Nephron progenitor cell (in vitro differentiated cells): ENCODE measurements at regions not wholly inside any gene's neighbourhood (a gene's known extent, or its start where the extent isn't known, plus 50 kb on each side); places are given as distances from the start of the nearest gene placed in this dataset.

Source experiments
- DNase-seq: peaks from one replicate; pipeline ENCODE4 v3.0.0; 2021
- H3K27ac Mint-ChIP-seq: 2 replicates; pipeline ENCODE4 v1.8.0; 2021; ENCODE audit warnings: mild to moderate bottlenecking, moderate library complexity, mixed read lengths
- H3K27me3 Mint-ChIP-seq: 2 replicates; pipeline ENCODE4 v1.8.0; 2021; ENCODE audit warnings: mild to moderate bottlenecking, low read depth, mixed read lengths; ENCODE audit not compliant: poor library complexity
- H3K36me3 Mint-ChIP-seq: 2 replicates; pipeline ENCODE4 v1.8.0; 2021; ENCODE audit warnings: low read depth, mixed read lengths
- H3K4me1 Mint-ChIP-seq: 2 replicates; pipeline ENCODE4 v1.8.0; 2021; ENCODE audit warnings: mixed read lengths
- H3K4me3 Mint-ChIP-seq: 2 replicates; pipeline ENCODE4 v1.8.0; 2021; ENCODE audit warnings: mild to moderate bottlenecking, moderate library complexity, mixed read lengths
- H3K9me3 Mint-ChIP-seq: 2 replicates; pipeline ENCODE4 v1.8.0; 2021; ENCODE audit warnings: mild to moderate bottlenecking, moderate library complexity, mixed read lengths
- CTCF ChIP-seq: fragments of 200-600 bp; sonication (generic); IDR thresholded peaks from 2 replicates; pipeline ENCODE4 v1.5.0; 2021; ENCODE audit warnings: antibody characterized with exemption

GRCh38 chr16:80277182-80277581 is 263.6 kb upstream of the DYNLRB2 start:
- Mint-ChIP-seq H3K4me3 (no peak overlapping the region), H3K4me1 (peaks cover 20% of the 10 kb centered on the region), H3K27me3 (peaks cover 3% of the 10 kb centered on the region), H3K27ac (no peak overlapping the region), H3K36me3 (no peaks in the 10 kb centered on the region), H3K9me3 (no peaks in the 10 kb centered on the region)
- no peak for TF ChIP-seq CTCF
- DNase-seq, result no peak

- no peak for TF ChIP-seq CTCF
- DNase-seq, result peak; percentile 25
- Mint-ChIP-seq H3K36me3 (no peaks in the 10 kb centered on the region), H3K27me3 (peaks cover 3% of the 10 kb centered on the region), H3K4me3 (no peak overlapping the region), H3K4me1 (peaks cover 20% of the 10 kb centered on the region), H3K9me3 (no peaks in the 10 kb centered on the region), H3K27ac (peak overlapping the region; percentile 89)
Observed at GRCh38 chr16:80274576-80275191, 266.1 kb upstream of the DYNLRB2 start.

- H3K9me3 Mint-ChIP-seq, result no peaks in the 10 kb centered on the region
- peaks cover 3% of the 10 kb centered on the region for H3K27me3 Mint-ChIP-seq
- H3K36me3 Mint-ChIP-seq, result no peaks in the 10 kb centered on the region
- H3K4me1 Mint-ChIP-seq, result peaks cover 12% of the 10 kb centered on the region
- no peak overlapping the region for H3K4me3 Mint-ChIP-seq
- H3K27ac Mint-ChIP-seq, result no peak overlapping the region
- TF ChIP-seq CTCF, result no peak
- no peak for DNase-seq
Observed at GRCh38 chr16:80273635-80274538, 266.9 kb upstream of the DYNLRB2 start.

GRCh38 chr16:80265624-80266306 is 275.0 kb upstream of the DYNLRB2 start:
- Mint-ChIP-seq H3K4me1 (no peaks in the 10 kb centered on the region), H3K27ac (no peak overlapping the region), H3K4me3 (no peak overlapping the region)

More at GRCh38 chr16:80265624-80266306, 275.0 kb upstream of the DYNLRB2 start:
- no peaks in the 10 kb centered on the region for H3K27me3 Mint-ChIP-seq
- no peaks in the 10 kb centered on the region for H3K36me3 Mint-ChIP-seq
- no peaks in the 10 kb centered on the region for H3K9me3 Mint-ChIP-seq
- no peak for TF ChIP-seq CTCF
- DNase-seq, result no peak
